Suppressor macrophage treated with lipopolysaccharide for 4 hours (primary cell): ENCODE measurements at regions not wholly inside any gene's neighbourhood (a gene's known extent, or its start where the extent isn't known, plus 50 kb on each side); places are given as distances from the start of the nearest gene placed in this dataset.
A peak's percentile ranks its signal among the peaks of the same experiment; 100 is the strongest.

ENCODE experiments used
- DNase-seq: peaks from one replicate; pipeline ENCODE4 v3.0.0-alpha.2; 2020

DNA sequence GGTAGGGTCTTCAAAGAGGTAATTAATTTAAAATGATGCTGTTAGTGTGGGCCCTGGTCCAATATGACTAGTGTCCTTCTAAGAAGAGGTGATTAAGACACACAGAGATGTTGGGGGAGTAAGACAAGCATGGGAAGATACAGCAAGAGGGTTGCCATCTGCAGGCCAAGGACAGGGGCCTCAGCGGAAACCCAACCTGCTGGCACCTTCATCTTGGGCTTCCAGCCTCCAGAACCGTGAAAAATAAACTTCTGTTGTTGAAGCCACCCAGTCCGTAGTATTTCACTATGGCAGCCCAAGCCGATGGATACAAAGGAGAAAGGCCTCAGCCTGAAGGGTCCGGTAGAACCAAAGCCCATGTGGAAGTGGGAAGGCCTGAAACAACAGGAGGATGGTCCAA is 161.7 kb upstream of the UBE2E1 start:
- DNase-seq, result no peak

DNA sequence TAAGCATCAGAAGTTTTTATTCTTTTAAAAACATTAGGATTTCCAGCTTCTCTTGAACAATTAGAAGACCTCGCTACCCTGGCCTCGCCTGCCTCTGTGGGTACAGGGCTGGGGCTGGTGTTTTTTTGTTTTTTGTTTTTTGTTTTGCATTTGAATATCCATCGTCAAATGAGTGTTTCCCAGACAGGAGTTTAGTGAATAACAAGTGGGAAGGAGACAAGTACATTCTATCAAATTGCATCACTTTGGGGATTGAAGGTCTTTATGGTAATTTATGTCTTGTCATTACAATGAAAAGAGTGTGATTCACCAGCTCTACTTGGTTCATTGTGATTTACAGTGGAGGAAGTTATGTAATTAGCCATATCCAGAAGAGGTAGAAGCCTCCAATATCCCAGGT is 161.1 kb upstream of the UBE2E1 start:
- no peak for DNase-seq

DNA sequence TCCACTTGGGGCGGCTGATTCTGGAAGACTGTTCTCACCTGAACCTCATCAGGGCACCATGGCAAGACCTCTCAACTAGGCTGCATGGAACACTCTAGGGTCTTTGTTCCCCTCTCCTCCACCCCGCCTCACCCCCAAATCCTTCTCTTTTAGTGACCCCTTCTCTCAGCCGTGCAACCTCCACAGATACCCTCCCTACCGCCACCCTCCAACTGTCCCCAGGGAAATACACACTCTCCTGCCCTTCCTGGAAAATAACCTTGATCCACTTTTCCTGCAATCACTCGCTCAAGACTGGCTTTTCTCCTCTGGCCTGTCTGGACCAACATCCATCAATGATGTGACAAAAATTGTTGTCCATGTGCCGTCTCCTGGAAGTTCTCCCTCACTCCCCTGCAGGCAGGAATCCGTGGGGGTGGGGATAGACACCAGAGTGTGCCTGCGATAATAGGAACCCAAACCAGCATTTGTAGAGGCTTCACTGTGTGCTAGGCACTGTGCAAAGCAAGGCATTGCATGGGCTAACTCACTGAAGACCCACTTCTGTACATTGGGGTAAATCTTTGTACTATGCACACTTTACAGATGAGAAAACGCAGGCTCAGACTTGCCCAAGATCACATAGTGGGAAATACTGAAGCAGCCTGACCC is 160.1 kb upstream of the UBE2E1 start:
- DNase-seq, result no peak

DNA sequence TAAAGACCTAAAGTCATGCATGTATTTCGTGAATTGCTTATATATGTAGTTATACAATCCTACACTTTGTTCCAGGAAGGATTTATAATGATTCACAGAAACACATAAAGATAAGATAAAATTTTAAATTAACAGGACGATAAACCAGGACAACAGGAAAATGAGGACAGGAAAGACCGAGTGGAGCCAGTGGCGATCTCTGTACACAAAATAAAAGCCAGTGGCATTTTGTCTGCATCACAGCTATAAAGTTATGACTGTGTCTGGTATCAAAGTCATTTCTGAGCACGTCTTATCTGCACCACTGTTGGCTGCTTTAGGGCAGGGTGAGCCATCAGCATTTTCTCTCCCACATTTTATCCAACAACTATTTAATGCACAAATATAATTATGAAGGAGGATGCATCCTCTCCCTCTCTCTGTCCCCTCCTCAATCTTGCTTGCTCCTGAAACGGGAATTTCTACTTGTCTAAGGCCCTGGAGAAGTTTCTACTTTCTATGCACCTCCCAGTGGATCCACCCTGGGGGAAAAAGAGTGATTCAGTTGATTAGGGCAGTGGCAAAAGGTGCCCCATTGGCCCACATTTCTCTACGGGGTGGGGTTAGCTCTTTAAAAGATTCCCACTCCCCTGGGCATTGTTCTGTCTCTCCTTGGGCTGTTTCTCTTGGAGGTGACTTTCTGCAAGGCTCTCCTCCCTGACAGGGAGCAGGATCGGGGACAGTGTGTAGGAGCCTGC is 159.4 kb upstream of the UBE2E1 start:
- DNase-seq, result no peak

- DNase-seq, result no peak
These were observed 158.0 kb upstream of the UBE2E1 start for GRCh38 chr3:23647706-23648258.

GRCh38 chr3:23648326-23648995 is 157.3 kb upstream of the UBE2E1 start:
- DNase-seq, result no peak

DNA sequence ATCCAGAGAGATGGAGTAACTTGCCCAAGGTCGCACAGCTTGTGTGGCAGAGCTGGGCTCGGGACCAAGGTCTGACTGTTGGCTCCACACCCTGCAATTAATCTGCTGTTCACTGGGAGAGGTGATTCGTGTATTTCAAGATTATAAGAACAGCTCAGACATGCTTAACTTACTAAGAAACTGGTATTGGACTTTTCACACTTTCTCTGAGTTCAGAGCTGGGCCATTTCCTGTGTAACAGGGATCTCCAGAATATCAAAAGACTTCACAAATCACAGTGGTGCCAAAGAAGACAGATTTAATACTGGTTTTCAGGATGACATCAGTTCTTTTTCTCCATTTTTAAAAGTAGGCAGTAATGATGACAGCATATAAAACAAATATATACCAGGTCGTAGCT is 156.8 kb upstream of the UBE2E1 start:
- no peak for DNase-seq

GRCh38 chr3:23649448-23649847 is 156.3 kb upstream of the UBE2E1 start:
- DNase-seq, result no peak

- DNase-seq, result peak; percentile 85
These were observed 155.2 kb upstream of the UBE2E1 start for GRCh38 chr3:23650371-23651140.

DNA sequence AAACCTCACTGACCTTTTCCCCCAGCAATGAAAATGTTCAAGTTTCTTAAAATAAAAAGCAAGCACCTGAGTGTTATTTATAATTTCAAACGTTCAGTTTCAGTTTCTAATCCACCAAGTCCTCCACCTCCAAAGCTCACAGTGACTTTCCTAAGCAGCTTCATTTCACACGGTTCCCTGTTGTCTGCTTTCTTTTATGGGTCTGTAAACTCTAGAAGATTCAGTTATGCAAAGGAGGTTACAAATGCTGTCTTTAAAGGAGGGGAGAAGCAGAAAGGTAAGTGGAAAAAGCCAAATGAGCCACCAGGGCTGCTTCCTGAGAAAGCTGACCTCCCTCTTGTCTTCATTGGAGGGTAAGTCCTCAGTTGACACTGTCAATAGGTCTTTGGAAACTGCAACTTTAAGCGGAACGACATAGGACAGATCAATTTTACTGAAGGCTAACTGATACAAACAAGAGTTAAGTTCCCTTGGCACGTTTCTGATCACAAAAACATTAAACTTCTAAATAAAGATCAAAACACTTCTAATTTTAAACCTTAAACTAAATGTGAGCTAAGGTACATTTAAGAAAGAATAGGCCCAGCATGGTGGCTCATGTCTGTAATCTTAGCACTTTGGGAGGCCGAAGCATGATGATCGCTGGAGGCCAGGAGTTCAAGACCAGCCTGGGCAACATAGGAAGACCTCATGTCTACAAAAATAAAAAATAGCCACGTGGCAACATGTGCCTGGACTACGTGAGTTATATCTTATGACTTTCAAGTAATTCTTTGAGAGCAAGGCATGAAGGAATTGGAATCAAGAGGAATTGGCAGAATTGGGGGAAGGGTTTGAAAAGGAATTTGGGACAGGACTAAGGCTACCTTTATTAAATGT is 151.9 kb upstream of the UBE2E1 start:
- DNase-seq, result no peak

DNA sequence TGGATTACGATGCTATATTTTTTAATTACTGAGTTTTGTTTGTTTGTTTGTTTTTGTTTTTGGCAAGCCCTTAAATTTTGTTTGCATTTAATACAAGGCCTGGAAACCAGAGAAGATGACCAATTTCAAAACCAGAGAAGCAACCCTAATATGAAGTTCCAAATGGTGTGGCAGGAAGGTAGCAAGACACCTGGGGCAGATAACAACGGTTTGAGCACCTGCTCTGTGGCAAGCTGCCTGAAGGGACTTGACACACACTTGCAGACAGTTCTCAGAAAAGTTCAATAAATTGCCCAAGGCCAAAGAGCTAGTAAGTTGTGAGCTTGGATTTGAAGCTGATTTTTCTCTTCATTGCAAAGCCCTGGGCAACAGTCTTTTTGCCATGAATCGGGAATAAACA is 151.2 kb upstream of the UBE2E1 start:
- DNase-seq, result no peak

DNA sequence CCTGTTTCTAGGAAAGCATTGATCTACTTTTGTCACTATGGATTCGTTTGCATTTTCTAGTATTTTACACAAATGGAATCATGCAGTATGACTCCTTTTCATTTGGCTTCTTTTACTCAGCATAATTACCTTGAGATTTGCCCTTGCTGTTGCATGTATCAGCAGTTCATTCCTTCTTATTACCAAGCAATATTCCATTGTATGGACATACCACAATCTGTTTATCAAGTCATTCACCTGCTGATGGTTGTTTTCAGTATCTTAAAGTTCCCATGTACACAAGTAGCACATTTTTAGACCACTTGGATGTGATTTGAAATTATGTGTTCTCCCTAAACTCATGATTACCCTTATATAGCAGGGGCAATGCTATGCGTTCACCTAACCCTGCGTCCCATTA is 150.0 kb upstream of the UBE2E1 start:
- DNase-seq, result no peak

- DNase-seq, result no peak
These were observed 149.6 kb upstream of the UBE2E1 start for GRCh38 chr3:23656199-23656598.

DNA sequence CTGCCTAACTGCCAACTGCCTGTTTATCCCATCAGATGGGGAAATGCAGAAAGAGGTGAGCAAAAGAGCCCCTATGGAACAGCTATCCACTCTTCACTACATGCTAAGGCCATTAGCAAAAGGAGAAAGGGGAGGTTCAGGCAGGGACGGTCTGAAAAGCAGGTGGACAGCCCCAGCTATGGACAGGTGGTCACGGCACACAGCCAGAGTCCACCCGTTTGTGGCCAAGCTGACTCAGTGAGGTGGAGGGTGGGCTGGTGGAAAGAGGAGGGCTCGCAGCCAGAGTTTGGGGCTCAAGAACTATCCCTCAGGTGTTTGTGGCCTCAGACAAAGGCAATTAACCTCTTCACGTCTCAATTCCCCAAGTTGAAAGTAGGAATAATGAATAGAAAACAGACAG is 148.9 kb upstream of the UBE2E1 start:
- no peak for DNase-seq

DNA sequence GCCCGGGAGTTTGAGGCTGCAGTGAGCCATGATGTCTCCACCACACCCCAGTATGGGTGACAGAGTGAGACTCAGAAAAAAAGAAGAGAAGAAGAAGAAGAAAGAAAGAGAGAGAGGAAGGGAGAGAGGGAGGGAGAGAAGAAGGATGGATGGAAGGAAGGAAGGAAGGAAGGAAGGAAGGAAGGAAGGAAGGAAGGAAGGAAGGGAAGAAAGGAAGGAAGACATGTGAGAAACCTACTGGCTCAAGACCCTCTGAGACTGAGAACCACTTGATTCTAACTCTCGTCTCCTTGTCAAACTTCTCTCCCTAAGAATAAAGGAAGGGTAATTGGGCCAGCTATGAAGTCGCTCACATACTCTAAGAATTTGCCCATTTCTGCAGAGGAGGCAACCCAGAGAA is 148.1 kb upstream of the UBE2E1 start:
- no peak for DNase-seq

DNA sequence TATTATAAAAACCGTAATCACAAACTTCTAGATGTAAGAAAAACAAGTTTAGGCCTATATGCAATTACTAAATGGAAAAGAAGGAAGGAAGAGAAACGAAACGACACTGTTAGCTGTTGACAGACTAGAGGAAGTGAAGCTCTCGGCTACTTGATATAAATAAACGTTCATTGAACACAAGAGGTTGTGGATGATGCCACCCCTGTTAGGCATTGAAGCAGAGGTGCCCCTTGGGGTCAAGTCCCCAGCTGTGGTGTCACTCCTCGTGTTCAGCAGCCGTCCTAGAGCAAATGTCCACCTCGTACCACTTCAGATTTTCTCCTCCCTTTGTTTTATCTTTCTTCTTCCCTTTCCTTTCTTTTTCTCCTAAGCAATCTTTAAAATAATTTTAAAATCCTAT is 146.5 kb upstream of the UBE2E1 start:
- peak; percentile 71 for DNase-seq

DNA sequence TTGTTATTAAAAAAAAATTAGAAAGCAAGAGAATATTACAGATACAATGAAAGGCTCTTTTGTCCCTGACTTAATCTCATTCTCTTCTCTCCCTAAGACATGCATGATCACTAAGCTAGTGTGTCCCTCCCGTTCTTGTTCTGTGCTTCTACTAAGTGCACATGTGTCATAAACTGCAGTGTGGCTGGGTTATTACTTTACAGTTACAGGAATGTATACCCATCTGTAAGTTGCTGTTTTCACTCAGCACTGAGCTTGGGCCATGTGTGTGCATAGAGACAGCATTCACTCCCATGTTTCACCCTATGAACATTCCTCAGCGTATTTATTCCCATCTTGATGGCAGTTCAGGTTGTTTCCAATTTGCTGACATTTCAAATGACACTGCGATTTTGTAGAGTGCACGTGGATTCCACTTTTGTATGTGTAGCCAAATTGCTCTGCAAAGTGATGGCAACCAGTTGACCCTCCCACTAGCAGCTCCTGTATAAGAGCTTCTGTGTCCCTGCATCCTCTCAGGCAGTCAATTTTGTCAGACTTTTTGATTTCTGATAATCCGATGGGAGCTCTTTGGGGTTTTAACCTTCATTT is 145.8 kb upstream of the UBE2E1 start:
- DNase-seq, result no peak

GRCh38 chr3:23662079-23662617 is 143.6 kb upstream of the UBE2E1 start:
- no peak for DNase-seq

DNA sequence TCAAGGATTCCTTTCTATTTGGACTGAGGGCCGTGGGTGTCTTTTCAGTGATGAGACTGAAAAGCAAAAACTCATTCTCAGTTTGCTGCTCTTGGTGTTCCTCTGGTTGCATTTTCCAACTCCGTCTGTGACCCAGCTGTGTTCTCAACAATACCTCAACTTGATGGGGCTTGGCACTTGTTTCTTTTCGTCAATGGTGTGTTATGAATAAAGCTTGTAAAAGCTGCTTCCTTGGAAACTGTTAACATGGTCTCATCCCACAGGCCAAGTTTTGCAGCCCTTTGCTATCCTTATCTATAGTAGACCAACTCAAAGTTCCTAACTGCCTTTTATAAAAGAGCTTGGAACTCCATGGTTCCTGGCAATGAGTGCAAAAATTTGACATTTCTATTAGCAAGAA is 142.5 kb upstream of the UBE2E1 start:
- no peak for DNase-seq

DNA sequence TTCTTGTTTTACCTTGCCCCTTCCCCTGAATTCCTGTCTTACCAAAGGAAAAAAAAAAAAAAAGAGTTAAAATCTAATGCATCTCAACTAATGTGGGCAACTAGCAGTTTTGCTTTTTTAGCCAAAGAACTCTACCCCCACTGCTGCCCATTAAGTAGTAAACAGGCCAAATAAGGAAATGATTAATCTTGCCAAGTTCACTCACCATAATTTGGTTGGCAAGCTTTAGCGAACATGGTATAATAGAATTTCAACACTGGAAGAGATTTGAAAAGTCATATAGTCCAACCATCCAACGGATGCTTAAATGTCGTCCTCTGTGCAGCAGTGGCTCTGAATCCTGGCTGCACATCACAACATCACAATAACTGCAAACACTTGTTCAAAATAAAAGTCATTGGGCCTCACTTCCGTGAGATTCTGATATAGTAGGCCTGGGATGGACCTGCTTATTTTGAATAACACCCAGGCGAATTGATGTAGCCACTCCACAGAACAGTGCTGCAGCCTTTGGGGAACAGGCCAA is 142.0 kb upstream of the UBE2E1 start:
- no peak for DNase-seq

GRCh38 chr3:23664459-23664858 is 141.3 kb upstream of the UBE2E1 start:
- DNase-seq, result no peak
